Colonic mucosa (tissue), 4 donors: ENCODE measurements at regions not wholly inside any gene's neighbourhood (a gene's known extent, or its start where the extent isn't known, plus 50 kb on each side); places are given as distances from the start of the nearest gene placed in this dataset.

ENCODE experiments used
- DNase-seq: peaks from one replicate; pipeline ENCODE4 v3.0.0-alpha.2; 2020
- H3K27ac ChIP-seq: fragments of 200-600 bp; one replicate; pipeline ENCODE4 v1.8.0; 2021
- H3K27me3 ChIP-seq: fragments of 200-600 bp; one replicate; pipeline ENCODE4 v1.8.0; 2021
- H3K36me3 ChIP-seq: fragments of 200-600 bp; one replicate; pipeline ENCODE4 v1.8.0; 2021
- H3K4me1 ChIP-seq: fragments of 200-600 bp; one replicate; pipeline ENCODE4 v1.8.0; 2021; ENCODE audit warnings: mild to moderate bottlenecking
- H3K4me3 ChIP-seq: fragments of 200-600 bp; one replicate; pipeline ENCODE4 v1.8.0; 2021
- H3K9ac ChIP-seq, 2 donors: one replicate each; pipeline ENCODE4 v1.7.0; 2013; ENCODE audit warnings: control low read depth in 2 of 2, low read depth in 2 of 2, low read length in 2 of 2
- H3K9me3 ChIP-seq: fragments of 200-600 bp; one replicate; pipeline ENCODE4 v1.8.0; 2021
- CTCF ChIP-seq: fragments of 200-600 bp; IDR thresholded peaks from one replicate; pipeline ENCODE4 v1.8.0; 2022; ENCODE audit warnings: antibody characterized with exemption, mild to moderate bottlenecking
- intact Hi-C: fragments of 100-400 bp; cut with DNase I; formaldehyde crosslinking; loops from one replicate; pipeline ENCODE4 v1.14.1; 2022
- donor health status: healthy.
- donor health status: DM: no; HTN: no; CAD: no.
- donor health status: DM: no; HTN: no; CAD: no.

GRCh38 chr15:68512052-68512451, 66.7 kb upstream of the CORO2B start:
- DNase-seq = no peak
- Histone ChIP-seq H3K4me1 (no peaks in the 10 kb centered on the region), H3K9ac (no peak overlapping the region), H3K36me3 (no peaks in the 10 kb centered on the region), H3K27ac (no peak overlapping the region), H3K4me3 (no peak overlapping the region), H3K9me3 (no peaks in the 10 kb centered on the region), H3K27me3 (no peaks in the 10 kb centered on the region)
- TF ChIP-seq CTCF = no peak
- intact Hi-C loops = no loop called here

- DNase-seq = no peak
- no peak overlapping the region for H3K27ac ChIP-seq
Observed at GRCh38 chr15:68512598-68512997, 66.2 kb upstream of the CORO2B start.

GRCh38 chr15:68515371-68516095, 63.3 kb upstream of the CORO2B start:
- intact Hi-C loops = no loop called here
- no peak overlapping the region for H3K27ac ChIP-seq
- no peaks in the 10 kb centered on the region for H3K4me1 ChIP-seq
- H3K27me3 ChIP-seq = no peaks in the 10 kb centered on the region
- no peak overlapping the region for H3K4me3 ChIP-seq
- no peaks in the 10 kb centered on the region for H3K36me3 ChIP-seq
- no peaks in the 10 kb centered on the region for H3K9me3 ChIP-seq
- DNase-seq = no peak
- no peak for TF ChIP-seq CTCF
- H3K9ac ChIP-seq = no peak overlapping the region

More at GRCh38 chr15:68512598-68512997, 66.2 kb upstream of the CORO2B start:
- H3K9me3 ChIP-seq = no peaks in the 10 kb centered on the region
- intact Hi-C loops = no loop called here
- no peak overlapping the region for H3K9ac ChIP-seq
- H3K4me1 ChIP-seq = no peaks in the 10 kb centered on the region
- H3K4me3 ChIP-seq = no peak overlapping the region
- no peaks in the 10 kb centered on the region for H3K27me3 ChIP-seq
- TF ChIP-seq CTCF = no peak
- no peaks in the 10 kb centered on the region for H3K36me3 ChIP-seq

GRCh38 chr15:68517285-68517761, 61.5 kb upstream of the CORO2B start:
- Histone ChIP-seq H3K27me3 (no peaks in the 10 kb centered on the region), H3K9ac (no peak overlapping the region), H3K36me3 (no peaks in the 10 kb centered on the region), H3K9me3 (no peaks in the 10 kb centered on the region), H3K27ac (no peak overlapping the region), H3K4me3 (no peak overlapping the region), H3K4me1 (no peaks in the 10 kb centered on the region)
- no peak for TF ChIP-seq CTCF
- intact Hi-C loops = no loop called here
- DNase-seq = no peak

- no peak overlapping the region for H3K9ac ChIP-seq
- no peak overlapping the region for H3K4me3 ChIP-seq
- no peak overlapping the region for H3K27ac ChIP-seq
- no peaks in the 10 kb centered on the region for H3K4me1 ChIP-seq
- H3K27me3 ChIP-seq = no peaks in the 10 kb centered on the region
- TF ChIP-seq CTCF = no peak
- intact Hi-C loops = no loop called here
- no peaks in the 10 kb centered on the region for H3K36me3 ChIP-seq
- DNase-seq = no peak
- H3K9me3 ChIP-seq = no peaks in the 10 kb centered on the region
Observed at GRCh38 chr15:68518046-68518445, 60.7 kb upstream of the CORO2B start.
